ENCODE measurements at regions not wholly inside any gene's neighbourhood (a gene's known extent, or its start where the extent isn't known, plus 50 kb on each side); places are given as distances from the start of the nearest gene placed in this dataset.

DNA sequence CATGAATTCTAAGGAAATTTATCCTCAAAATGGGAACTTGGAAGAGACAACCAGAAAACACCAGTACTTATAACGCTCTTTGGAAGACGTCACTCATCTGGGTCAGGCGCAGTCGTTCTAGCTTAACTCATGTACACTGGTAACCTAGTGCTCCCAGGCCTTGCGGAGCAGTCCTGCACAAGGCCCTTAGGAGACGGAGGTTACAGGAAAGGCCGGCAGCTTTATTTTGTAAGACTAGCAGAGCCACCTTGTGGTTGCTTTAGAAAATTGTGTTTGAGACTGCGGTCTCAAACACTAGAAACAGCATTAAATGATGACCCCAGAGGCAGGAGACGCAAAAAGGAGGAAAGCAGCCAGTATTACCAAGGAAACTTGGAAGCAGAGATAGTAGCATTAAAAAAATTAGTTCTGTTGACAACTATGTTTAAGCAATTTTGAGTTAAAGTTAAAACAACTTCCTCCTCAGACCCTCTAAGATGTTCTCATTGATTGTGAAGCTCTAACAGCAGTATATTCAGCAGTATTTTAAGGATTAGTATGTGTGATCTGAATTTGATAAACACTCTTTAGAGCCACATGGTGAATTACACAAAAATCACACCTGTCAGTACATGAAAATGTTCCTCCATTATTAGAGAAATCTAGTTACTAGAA lies 141.9 kb upstream of the C2CD4B start:
- peak; percentile 75 for DNase-seq (ENCODE audit: low read depth, low spot score)
- in situ Hi-C loops (cut with HindIII; ENCODE audit: low sequenced_read_pairs) = no loop called here
- TF ChIP-seq, protein P1, sequence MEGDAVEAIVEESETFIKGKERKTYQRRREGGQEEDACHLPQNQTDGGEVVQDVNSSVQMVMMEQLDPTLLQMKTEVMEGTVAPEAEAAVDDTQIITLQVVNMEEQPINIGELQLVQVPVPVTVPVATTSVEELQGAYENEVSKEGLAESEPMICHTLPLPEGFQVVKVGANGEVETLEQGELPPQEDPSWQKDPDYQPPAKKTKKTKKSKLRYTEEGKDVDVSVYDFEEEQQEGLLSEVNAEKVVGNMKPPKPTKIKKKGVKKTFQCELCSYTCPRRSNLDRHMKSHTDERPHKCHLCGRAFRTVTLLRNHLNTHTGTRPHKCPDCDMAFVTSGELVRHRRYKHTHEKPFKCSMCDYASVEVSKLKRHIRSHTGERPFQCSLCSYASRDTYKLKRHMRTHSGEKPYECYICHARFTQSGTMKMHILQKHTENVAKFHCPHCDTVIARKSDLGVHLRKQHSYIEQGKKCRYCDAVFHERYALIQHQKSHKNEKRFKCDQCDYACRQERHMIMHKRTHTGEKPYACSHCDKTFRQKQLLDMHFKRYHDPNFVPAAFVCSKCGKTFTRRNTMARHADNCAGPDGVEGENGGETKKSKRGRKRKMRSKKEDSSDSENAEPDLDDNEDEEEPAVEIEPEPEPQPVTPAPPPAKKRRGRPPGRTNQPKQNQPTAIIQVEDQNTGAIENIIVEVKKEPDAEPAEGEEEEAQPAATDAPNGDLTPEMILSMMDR (IDR thresholded peaks at IDR 0.05; ENCODE audit: low read depth, low read length) = peak; percentile 66
- H3K4me3 ChIP-seq (ENCODE audit: low read depth, low read length) = no peak overlapping the region

DNA sequence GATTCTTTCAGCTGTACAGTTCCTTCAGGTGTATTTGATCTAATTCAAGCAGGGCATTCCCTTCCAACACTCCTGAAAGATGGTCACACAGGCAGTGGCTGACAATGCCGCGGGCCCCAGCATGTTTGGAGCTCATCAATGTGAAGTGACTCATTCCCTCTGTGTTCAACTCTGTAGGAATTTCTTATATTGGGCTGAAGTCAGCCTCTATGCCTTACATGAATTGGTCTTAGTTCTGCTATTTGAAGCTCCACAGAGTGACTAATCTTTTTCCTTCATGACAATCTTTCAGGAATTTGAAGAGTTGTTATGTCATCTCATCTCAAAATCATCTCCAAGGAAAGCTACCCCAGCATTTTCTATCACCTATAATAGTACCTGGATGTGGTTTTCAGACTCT lies 142.5 kb upstream of the C2CD4B start:
- TF ChIP-seq, protein P1 (IDR thresholded peaks at IDR 0.05; ENCODE audit: low read depth, low read length) = no peak
- in situ Hi-C loops (cut with HindIII; ENCODE audit: low sequenced_read_pairs) = no loop called here
- H3K4me3 ChIP-seq (ENCODE audit: low read depth, low read length) = no peak overlapping the region
- peak; percentile 51 for DNase-seq (ENCODE audit: low read depth, low spot score)

DNA sequence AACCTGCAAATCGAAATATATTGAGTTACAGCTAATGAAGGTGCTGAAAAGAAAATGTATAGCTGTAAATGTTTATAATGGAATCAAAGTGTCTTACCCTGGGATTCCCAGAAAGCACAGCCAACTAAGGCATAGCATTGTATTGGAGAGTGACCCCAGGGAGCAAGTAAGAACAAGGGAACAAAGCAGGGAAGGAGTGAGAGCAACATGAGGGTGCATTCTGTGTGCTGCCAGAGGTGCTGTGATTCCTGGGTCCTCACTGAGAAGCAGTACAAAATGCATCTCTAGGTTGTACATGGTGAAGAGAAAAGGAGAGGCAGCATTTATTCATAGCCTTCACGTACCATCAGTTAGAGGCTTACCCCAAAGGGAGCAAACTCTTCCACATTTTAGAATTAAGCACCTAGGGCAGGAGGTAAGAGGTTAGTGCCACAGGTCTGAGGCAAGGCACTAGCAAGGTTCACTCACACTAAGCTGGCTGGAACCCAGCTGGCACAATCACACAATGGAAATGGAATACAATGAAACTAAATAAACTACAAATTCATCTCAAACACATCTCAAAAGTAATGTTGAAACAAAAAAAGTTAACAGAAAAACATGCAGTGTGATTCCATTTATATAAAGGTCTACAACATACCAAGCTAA lies 151.5 kb upstream of the C2CD4B start:
- H3K4me3 ChIP-seq (ENCODE audit: low read depth, low read length) = no peak overlapping the region
- in situ Hi-C loops (cut with HindIII; ENCODE audit: low sequenced_read_pairs) = no loop called here
- DNase-seq (ENCODE audit: low read depth, low spot score) = no peak
- TF ChIP-seq, protein P1 (IDR thresholded peaks at IDR 0.05; ENCODE audit: low read depth, low read length) = no peak

DNA sequence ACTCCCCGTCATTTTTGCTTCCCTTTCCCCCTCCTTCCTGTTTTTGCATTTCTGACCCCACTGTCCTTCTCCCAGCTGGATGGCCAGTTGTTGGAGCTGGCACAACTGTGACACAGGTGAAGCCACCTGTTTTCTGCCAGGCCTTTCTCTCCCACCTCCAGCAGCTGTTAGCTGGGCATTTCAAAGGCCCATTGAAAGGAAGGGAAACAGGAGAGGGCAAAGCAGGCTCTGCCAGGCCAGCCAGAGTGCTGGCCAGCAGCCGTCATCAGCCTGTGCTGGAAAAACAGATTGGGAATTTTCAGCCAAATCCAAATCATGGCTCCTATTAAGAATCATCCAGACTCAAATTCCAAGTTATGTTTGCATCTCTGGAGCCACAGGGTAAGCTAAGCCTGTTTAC lies 155.2 kb upstream of the C2CD4B start:
- in situ Hi-C loops (cut with HindIII; ENCODE audit: low sequenced_read_pairs) = no loop called here
- no peak for DNase-seq (ENCODE audit: low read depth, low spot score)
- TF ChIP-seq, protein P1 (IDR thresholded peaks at IDR 0.05; ENCODE audit: low read depth, low read length) = no peak
- H3K4me3 ChIP-seq (ENCODE audit: low read depth, low read length) = no peak overlapping the region

DNA sequence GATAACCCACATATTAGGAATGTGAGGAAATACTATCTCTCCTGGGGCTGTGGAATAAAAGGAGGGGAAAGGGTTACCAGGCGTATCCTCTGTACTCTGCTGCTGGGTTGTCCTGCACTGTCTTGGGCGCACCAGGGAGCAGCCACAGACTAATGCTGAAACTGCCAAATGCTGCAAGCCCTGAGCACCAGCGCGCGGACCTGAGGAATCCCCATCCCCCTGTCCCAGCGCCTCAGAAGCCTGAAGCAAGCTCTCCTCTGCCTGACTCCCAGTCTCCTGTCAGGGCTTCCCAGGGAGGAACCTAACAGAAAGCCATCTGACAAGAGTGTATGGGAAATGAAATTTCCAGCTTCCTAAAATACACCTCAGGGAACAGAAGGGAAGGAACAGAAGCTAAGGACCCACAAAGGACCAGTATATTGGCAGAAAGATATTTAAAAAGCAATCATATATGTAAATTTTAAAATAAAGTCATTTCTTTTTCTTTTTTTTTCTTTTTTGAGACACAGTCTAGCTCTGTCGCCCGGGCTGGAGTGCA lies 158.3 kb upstream of the C2CD4B start:
- in situ Hi-C loops (cut with HindIII; ENCODE audit: low sequenced_read_pairs) = no loop called here
- TF ChIP-seq, protein P1 (IDR thresholded peaks at IDR 0.05; ENCODE audit: low read depth, low read length) = no peak
- no peak overlapping the region for H3K4me3 ChIP-seq (ENCODE audit: low read depth, low read length)
- DNase-seq (ENCODE audit: low read depth, low spot score) = no peak

DNA sequence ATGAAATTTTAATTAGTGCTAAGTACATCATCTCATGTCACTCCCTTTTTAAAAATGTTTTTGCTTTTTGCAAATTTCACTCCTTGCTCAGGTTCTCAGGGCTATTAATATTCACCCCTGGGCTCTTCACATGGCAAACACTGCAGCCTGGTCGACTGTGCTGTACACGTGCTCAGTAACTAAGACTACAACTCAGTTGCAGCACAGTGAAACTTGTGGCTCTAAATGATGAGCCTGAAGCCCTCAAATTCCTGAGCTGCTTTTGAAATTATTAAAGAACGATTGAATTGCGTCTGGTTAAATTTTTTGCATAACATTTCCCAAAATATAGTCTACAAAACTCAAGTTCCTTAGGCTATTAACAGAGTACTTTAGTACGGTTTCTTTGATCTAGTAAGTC lies 159.3 kb upstream of the C2CD4B start:
- in situ Hi-C loops (cut with HindIII; ENCODE audit: low sequenced_read_pairs) = no loop called here
- no peak overlapping the region for H3K4me3 ChIP-seq (ENCODE audit: low read depth, low read length)
- no peak for DNase-seq (ENCODE audit: low read depth, low spot score)
- TF ChIP-seq, protein P1 (IDR thresholded peaks at IDR 0.05; ENCODE audit: low read depth, low read length) = no peak

Data from astrocyte of the spinal cord (primary cell).